Frontal cortex (tissue), 3 donors: ENCODE measurements at regions not wholly inside any gene's neighbourhood (a gene's known extent, or its start where the extent isn't known, plus 50 kb on each side); places are given as distances from the start of the nearest gene placed in this dataset.
"Not testable (repeated sequence)": the region's sequence is repeated elsewhere in the genome, so short reads cannot be mapped to it uniquely, and the experiment has no call there.

Experiments used
- DNase-seq, 2 donors: peaks; one replicate each; pipeline ENCODE4 v3.0.0; 2012; ENCODE audit warnings: low spot score in 2 of 2
- FAIRE-seq: peaks from 2 replicates; lab custom pipeline; 2012; peaks lifted over from hg19 to GRCh38; lab: Jason Lieb, UNC
- donor health status: control.
- donor health status: control.
- donor health status: control.

DNA sequence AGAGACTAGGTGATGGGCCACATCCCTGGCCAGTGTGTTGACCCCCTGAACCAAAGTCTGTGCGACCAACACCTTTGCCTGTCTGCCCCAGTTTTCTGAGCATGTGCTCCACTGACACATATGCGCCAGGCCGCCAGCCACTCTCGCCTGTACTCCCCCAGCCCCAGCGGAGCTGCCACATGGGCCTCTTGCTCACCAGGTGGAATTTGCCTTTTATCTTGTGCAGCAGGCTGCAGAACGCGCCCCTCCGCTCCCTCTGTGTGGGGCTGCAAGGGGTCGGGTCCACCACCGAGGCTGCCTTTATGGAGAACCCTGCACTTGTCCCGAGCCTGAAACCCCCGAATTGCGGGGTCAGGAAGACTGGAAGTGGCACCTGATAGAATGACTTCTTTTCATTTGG lies 405.7 kb upstream of the NPAP1 start:
- FAIRE-seq (no peak), DNase-seq (no peak)

DNA sequence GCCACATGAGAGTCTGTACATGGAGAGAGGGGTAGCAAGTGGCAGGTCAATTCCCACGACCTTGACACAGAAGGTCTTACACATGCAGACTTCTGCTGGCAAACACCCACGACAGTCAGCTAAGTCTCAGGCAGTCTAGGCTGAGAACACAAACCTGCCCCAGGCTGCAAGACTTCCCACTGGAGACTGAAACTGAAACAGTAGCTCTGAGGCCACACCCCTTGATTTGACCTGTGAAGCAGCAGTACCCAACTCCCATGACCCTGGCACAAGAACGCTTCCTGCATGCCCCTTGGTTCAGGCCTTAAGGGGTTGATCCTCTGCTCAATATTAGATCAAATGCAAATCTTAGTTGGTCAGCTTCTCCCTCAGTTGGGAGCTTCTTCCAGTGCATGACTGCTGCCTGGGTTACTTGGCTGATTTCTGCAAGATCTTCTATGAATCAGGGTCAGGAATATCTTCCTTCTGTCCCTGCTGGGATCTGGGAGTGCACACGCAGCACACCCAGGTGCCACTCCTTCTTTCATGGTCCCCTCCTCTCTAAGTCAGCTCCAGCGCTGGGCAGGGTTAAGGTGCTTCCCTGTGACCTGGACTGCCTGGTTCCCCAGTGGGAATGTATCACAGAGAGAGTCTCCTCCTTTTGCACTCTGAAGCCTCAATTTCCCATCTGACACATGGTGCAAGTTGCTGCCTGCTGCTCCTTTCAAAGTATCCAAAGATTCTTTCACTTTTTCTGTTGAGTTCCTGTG lies 403.9 kb upstream of the NPAP1 start:
- not testable (repeated sequence) for FAIRE-seq, DNase-seq

DNA sequence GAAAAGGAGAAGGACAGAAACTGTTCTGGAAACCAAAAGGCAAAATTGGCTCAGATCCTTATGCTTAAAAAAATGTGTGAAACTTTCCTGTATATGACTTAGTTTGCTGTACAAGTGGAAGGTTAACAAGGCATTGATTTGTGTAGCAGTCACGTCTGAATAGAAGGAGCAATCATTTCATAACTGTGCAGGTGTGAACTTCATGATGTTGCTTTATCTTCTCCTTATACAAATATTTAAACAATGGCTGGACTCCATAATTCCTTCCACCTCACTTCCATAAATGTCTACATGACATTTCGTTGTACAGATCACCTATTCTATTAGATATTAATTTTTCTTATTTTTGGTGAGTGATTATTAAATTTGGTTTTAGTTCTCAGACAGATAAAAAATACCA lies 382.7 kb upstream of the NPAP1 start:
- DNase-seq (no peak), FAIRE-seq (no peak)

DNA sequence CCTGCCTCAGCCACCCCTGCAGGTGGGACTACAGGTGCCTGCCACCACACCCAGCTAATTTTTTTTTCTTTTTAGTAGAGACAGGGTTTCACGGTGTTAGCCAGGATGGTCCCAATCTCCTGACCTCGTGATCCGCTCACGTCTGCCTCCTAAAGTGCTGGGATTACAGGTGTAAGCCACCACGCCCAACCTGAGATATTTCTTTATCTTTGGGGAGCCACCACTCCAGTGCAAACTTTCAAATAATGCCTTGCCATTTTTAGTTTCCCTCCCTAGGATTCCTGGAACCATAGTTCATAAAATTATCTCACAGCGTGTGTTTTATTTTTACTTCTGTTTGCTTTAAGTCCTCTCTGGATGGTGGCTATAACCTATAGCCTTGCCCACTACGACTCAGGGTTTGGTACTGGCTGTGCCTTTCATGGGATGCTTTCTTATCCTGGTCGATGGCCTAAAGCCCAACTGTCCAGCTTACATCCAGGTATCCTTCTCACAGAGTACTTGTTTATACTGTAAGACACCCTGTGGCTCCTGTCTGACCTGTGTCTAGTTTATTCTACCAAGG lies 374.7 kb upstream of the NPAP1 start:
- not testable (repeated sequence) for DNase-seq, FAIRE-seq

DNA sequence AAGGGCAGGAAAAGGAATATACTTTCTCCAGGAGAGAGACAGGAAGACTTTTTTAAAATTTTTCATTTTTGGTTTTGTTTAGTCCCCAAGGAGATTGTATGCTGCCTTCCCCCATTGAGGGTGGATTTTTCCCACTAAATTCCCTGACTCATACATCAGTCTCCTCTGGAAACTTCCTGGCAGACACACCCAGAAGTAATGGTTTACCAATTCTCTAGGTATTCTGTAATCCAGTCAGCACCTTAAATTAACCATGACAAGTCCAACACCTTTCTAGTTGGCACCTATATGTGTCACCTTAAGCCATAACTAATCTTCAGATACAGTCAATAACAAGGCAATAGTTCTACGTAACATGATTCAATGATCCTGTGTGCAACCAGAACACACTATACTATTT lies 373.6 kb upstream of the NPAP1 start:
- not testable (repeated sequence) for DNase-seq, FAIRE-seq

DNA sequence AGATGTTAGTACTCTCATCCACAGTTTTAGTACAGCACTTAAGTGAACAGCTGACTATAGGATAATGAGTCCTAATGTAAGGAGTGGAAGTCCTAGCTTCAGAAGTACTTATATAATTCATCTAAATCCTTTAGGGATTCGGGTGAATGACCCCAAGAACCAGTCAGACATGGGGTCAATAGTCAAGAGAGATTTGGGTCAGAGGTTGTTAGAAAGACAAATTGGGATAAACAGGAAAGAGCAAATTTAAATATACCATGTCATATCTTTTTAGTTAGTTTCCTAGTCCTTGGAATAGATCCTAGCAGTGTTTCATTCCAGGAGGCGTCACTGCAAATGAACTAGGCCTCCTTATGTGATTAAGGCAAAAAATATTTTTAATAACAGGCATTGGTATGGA lies 370.8 kb upstream of the NPAP1 start:
- not testable (repeated sequence) for FAIRE-seq, DNase-seq

DNA sequence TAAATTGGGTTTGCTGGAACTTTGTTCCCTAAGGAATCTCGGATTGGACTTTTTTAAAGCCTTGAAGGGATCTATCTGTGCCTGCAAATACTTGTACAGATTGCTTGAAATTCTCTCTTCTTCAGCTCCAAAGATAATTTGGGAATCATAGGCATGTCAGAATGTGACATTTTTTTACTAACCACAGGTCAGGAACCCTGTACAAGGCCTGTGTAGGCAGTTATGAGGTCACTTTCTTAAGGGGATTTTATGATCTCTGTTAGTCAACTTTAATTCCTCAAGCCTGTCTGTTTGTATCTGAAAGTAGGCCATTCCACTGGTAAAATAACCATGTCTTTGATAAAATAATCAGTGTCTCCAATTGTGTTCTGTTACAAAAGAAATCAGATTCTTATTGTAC lies 369.9 kb upstream of the NPAP1 start:
- DNase-seq, FAIRE-seq: not testable (repeated sequence)

DNA sequence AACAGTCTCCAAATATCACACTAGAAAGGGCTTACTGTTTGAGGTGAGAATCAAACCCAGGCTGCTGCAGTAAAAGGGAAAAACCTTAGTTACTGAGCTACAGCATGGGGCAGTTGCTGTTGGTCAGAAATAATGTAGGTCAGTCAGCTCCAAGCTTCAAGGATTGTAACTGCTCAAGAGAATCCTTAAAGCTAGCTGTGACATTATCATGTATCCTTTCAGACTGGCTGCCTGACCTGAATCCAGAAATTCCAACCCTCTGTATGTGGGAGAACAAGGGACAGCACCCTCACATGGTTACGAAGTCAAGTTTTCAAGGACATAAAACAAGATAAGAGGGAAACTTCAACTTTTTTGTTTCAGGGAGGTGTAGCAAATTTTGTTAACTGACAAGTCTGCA lies 365.9 kb upstream of the NPAP1 start:
- not testable (repeated sequence) for FAIRE-seq, DNase-seq

DNA sequence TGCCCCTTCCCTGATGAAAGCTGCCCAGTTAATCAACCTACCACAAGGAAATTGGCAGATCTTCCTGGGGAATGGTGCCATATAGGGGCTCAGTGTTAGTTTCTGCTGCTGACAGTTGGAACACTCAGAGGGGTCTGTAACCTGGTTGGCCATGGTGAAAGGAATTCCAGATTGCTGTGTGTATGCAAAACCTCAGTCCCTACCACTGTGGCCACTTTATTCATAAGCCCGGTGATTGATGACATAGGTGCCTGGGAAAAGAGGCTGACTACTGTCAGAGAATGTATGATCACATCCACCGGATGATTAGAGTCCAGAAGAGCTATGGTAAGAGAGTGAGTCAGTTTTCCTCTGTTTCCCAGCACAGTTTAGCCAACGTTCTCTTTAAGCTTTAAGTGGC lies 363.9 kb upstream of the NPAP1 start:
- not testable (repeated sequence) for FAIRE-seq, DNase-seq

DNA sequence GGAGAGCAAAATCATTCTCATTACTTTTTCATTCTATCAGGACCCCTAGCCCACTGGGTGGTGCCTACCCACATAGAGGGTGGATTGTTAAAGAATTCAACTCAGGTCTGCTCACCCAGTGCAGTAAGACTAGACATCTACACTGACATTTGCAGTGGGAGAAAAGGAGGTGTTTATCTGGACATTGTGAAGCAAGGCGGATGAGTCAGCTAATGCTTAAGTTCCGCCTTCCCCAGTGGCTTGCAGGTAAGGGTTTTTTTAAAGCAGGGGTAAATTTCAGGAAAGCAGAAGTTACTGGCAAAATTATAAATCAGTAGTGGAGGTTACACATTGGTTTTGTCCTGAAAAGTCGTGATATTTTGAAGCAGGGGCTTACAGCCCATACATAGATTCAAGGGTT lies 359.2 kb upstream of the NPAP1 start:
- not testable (repeated sequence) for FAIRE-seq, DNase-seq

DNA sequence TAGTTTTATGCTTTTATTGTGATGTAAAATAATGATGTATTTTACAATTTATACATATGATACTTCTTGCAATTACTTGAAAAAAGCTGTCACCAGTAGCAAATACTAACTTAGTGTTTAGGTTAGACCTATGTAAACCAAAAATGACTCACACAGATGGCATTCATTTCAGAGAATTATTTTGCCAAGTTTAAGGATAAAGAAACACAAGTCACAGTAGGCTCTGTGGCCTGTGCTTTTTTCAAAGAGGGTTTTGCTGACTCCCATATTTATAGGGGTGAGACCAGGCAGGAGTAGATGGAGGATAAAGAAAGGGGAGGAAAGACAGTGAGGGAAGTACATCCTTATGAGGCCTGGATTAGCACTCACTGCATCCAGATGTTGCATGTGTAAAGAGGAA lies 356.6 kb upstream of the NPAP1 start:
- no peak for DNase-seq
- FAIRE-seq: no peak

DNA sequence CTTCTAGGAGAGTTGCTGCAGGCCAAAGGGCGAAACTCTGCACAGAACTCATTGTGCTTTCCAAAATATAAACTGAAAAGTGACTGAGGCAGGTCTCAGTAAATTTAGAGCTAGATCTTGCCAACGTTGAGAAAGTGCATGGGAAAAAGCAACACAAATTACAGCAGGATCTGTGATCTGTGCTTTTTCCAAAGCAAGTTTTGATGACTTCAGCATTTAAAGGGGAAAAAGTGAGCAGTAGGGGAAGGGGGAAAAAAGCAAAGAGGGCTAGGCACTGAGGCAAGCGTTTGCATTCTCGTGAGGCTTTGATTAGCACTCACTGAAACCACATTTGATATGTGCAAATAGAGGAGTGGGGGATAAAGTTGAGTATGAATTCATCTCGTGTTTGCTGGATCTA lies 351.5 kb upstream of the NPAP1 start:
- not testable (repeated sequence) for DNase-seq, FAIRE-seq

DNA sequence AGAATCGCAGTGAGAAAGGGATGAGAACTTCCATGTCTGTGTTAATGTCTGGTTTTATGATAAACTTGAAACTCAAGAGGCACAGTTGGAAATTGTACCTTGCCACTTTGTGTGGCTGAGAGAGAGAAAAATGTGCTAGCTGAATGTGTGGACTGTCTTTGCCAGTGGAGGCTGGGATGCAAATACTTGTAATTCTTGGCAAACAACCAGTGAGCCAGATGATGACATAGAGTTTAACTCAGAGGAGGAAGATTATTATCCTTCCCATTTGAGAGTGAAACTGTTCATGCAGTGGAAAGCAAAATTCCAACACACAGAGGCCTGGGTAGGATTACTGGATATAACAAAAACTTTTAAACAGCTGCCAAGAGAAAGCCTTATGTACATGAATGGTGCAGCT lies 349.1 kb upstream of the NPAP1 start:
- FAIRE-seq: not testable (repeated sequence)

DNA sequence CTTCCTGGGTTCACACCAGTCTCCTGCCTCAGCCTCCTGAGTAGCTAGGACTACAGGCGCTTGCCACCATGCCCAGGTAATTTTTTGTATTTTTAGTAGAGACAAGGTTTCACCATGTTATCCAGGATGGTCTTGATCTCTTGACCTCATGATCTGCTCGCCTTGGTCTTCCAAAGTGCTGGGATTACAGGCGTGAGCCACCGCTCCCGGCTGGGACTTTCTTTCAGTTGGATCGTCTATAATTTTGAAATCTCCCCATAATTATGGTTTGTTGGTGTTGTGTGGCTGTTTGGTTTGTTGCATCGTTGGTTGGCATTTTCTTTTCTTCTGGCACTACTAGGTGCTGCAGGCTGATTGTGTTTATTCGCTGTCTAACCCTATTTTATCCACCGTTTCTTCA lies 343.6 kb upstream of the NPAP1 start:
- not testable (repeated sequence) for DNase-seq, FAIRE-seq

More for the DNA sequence above, 349.1 kb upstream of the NPAP1 start:
- not testable (repeated sequence) for DNase-seq

DNA sequence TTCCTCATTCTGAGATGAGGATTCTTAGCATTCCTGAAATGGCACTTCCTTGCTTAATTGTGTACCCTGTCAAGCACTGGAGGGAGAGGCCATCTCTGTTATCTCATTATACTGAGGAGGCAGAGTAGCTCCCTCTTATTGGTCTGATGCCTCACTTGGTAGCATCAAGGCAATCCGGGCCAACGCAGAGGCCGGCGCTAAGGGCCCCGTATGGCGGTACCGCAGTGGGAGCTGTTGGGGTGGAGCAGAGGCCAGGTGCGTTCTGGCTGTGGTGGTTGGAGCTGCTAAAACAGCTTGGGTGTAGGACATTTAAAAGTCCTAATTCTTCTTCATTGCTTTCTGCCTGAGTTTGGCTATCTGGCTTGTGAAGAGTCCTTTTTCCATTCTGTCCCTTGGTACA lies 333.7 kb upstream of the NPAP1 start:
- not testable (repeated sequence) for FAIRE-seq, DNase-seq

DNA sequence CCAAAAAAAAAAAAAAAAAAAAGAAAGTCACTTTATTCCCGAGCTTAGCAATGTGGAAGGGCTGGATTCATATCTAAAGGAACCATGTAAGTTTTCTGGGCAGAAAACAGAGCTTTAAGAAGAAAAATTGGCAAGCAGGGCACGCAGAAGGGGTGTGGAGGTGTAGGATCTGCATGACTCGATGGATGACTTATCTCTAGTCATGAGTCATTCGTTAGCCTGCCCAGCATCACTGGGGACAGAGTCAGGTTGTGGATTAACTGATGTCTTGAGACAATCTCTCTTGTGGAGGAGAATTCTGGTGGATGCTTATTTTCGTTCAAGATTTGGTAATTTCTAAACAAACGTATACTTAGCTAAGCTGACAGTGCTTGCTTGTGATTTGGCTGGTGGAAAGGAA lies 322.8 kb upstream of the NPAP1 start:
- not testable (repeated sequence) for DNase-seq, FAIRE-seq

DNA sequence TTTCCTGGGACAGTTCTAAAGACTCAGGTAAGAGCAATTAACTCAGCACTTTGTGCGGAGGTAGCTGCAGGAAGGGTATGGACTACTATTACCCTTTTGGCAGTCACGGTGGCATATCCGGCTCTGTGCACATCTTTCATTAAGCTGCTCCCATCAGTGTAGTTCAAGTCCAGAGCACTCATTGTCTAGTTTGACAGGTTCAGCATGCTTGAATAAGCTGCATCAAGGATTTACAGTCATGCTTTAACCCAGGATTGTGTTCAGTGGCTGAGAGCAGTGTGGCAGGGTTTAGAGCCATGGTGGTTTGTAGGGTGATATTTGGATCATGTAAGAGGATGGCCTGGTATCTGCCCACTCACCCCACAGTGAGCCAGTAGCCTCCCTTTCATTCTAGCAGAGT lies 294.5 kb upstream of the NPAP1 start:
- not testable (repeated sequence) for DNase-seq, FAIRE-seq

DNA sequence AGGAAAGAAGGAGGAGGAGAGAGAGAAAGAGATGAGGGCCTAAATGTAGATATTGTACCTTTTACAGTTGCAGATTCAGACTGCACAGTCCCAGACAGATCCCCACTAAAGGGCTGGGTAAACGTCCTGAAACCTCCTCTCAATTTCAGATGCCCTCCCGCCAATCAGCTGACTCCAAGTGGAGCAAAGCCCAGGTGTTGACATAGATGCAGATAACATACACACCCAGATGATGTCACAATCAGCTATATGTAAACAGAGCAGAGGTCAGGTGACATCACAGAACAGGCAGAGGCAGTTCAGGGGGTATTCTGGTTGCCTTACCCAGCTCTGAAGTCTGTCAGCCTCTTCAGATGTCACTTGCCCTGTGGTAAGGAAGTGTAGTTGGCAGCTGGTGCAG lies 290.3 kb upstream of the NPAP1 start:
- not testable (repeated sequence) for DNase-seq, FAIRE-seq

DNA sequence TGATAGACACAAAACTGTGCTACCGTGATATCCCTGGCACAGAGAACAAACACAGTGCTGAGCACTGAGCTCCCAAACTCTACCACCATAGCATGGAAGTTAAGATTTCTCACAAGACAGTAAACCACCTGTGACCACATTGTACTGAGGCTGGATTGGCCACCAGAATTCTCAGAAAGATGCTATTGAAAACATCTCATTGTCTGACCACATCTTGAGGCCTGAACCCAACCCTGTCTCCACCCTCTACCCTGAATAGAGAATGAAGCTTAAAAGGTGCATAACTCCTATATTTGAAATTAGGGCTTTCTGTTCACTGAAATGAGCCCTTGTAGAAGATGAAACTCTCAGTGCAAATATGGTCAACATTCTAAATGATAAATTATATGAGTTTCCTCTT lies 281.3 kb upstream of the NPAP1 start:
- no peak for FAIRE-seq
- DNase-seq: no peak

DNA sequence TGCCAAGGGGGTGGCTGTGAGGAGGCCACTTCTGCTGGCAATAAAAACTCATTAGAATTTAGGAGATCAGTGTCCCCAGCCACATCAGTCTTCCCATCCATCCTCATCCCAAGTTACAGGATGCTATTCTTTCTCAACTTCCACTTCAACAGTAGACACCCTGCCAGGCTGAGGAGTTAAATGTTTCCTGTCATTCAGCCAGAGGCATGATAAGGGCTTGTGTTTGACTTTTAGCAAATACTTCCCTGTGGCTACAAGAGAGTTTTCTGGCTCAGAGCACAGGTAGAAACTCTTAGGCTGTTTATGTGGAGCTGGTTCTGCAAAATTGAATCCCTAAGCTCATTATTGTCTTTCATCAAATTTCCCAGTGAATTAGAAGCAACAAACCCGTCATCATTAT lies 262.9 kb upstream of the NPAP1 start:
- not testable (repeated sequence) for FAIRE-seq, DNase-seq

DNA sequence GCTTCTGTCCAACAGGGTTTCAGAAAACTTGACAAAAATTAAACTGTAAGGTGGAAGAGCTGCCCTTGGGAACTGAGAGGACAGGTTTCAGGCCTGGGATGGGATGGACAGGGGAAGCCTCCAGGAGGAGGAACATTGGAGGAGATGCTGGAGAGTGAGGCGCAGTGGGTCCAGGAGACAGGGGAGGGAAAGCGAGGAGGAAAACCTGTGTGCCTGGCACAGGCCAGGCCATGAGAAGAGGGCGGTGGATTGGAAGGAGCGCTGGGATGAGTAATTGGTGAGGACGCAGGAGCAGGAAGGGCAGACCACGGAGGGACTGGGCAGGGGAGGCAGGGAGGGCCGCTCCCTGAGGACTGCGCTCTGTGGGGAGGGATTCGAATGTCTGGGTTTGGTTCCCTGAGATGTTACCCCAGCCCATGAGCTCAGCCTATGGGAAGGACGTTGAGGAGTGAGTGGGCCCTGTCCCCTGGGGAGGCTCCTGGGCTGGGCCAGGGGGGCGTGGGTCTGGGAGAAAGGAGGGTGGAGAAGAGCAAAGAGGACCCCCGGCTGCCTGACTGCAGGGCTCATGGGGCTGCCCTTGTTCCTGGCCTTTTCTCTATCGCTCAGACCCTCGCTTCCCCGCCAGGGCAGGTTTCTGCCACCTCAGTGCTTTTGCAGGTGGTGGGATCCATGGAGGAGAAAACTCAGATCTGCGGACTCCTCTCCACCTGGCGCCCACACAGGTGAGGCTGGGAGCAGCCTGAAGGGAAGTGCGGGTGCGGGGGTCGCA lies 249.1 kb upstream of the NPAP1 start:
- FAIRE-seq, DNase-seq: not testable (repeated sequence)
